SK-N-SH (cell line): ENCODE measurements at regions not wholly inside any gene's neighbourhood (a gene's known extent, or its start where the extent isn't known, plus 50 kb on each side); places are given as distances from the start of the nearest gene placed in this dataset.

Source experiments
- CTCF ChIA-PET: fragments of 300-600, 350-600 bp; formaldehyde crosslinking; extraction: SDS; loops from one replicate; lab custom pipeline; 2021; lab: Yijun Ruan, JAX
- POLR2A ChIA-PET: fragments of 350-600 bp; sonication (Branson Sonifier 250); formaldehyde crosslinking; extraction: SDS; loops from one replicate; lab custom pipeline; 2020; ENCODE audit warnings: antibody characterized with exemption, inconsistent platforms; lab: Yijun Ruan, JAX
- DNase-seq: peaks from one replicate; pipeline ENCODE4 v3.0.0; 2012
- H2AFZ ChIP-seq: fragments of 200-600 bp; sonication (generic); 2 replicates; pipeline ENCODE4 v1.8.1; 2016; ENCODE audit warnings: antibody characterized with exemption, mild to moderate bottlenecking, low read depth
- H3F3A ChIP-seq: fragments of 200-600 bp; sonication (generic); replicated peaks from 2 replicates; pipeline ENCODE3; 2016; ENCODE audit warnings: antibody characterized with exemption, mild to moderate bottlenecking; ENCODE audit not compliant: insufficient read depth
- H3K27ac ChIP-seq, 2 experiments: fragments of 200-500 bp in 1 of 2; fragments of 200-600 bp in 1 of 2; sonication (Bioruptor generic) in 1 of 2; sonication (generic), shearing (Covaris generic) in 1 of 2; 2 replicates each; pipeline versions ENCODE4 v1.5.1 to v1.6.1; 2014 to 2016; ENCODE audit warnings: low read depth in 2 of 2, inconsistent platforms in 1 of 2, low read length in 1 of 2, mild to moderate bottlenecking in 1 of 2, mixed read lengths in 1 of 2
- H3K27me3 ChIP-seq: fragments of 200-600 bp; sonication (generic), shearing (Covaris generic); 2 replicates; pipeline ENCODE4 v1.6.1; 2016; ENCODE audit warnings: mixed run types; ENCODE audit not compliant: insufficient read depth
- H3K36me3 ChIP-seq, 2 experiments: fragments of 200-500 bp in 1 of 2; fragments of 200-600 bp in 1 of 2; sonication (Bioruptor generic) in 1 of 2; sonication (generic) in 1 of 2; replicated peaks in 1 of 2; 2 replicates each; pipeline versions ENCODE3 to v1.5.1; 2014 to 2016; ENCODE audit warnings: low read length in 1 of 2, mild to moderate bottlenecking in 1 of 2; ENCODE audit not compliant: insufficient read depth in 2 of 2, control insufficient read depth in 1 of 2
- H3K4me1 ChIP-seq, 2 experiments: fragments of 200-500 bp in 1 of 2; fragments of 200-600 bp in 1 of 2; sonication (Bioruptor generic) in 1 of 2; sonication (generic), shearing (Covaris generic) in 1 of 2; 2 replicates each; pipeline versions ENCODE4 v1.5.1 to v1.6.1; 2014 to 2016; ENCODE audit warnings: low read depth in 1 of 2, low read length in 1 of 2, mixed run types in 1 of 2; ENCODE audit not compliant: insufficient read depth in 2 of 2, control insufficient read depth in 1 of 2
- H3K4me2 ChIP-seq: fragments of 200-600 bp; sonication (generic), shearing (Covaris generic); 2 replicates; pipeline ENCODE4 v1.6.1; 2017; ENCODE audit warnings: mixed run types
- H3K4me3 ChIP-seq, 2 experiments: fragments of 200-500 bp in 1 of 2; fragments of 200-600 bp in 1 of 2; sonication (Bioruptor generic) in 1 of 2; sonication (generic), shearing (Covaris generic) in 1 of 2; 2 replicates each; pipeline versions ENCODE4 v1.5.1 to v1.8.1; 2014 to 2016; ENCODE audit warnings: low read depth in 2 of 2, inconsistent platforms in 1 of 2, low read length in 1 of 2, mild to moderate bottlenecking in 1 of 2, mixed read lengths in 1 of 2, moderate library complexity in 1 of 2
- H3K79me2 ChIP-seq: fragments of 200-600 bp; sonication (generic); 2 replicates; pipeline ENCODE4 v1.8.1; 2017; ENCODE audit warnings: mild to moderate bottlenecking; ENCODE audit not compliant: insufficient read depth
- H3K9ac ChIP-seq: fragments of 200-600 bp; sonication (generic); 2 replicates; pipeline ENCODE4 v1.6.1; 2017; ENCODE audit warnings: mixed run types
- H3K9me2 ChIP-seq: fragments of 200-600 bp; sonication (generic); 2 replicates; pipeline ENCODE4 v1.6.1; 2017; ENCODE audit warnings: mixed run types
- H3K9me3 ChIP-seq: fragments of 200-600 bp; sonication (generic); 2 replicates; pipeline ENCODE4 v1.6.1; 2017; ENCODE audit warnings: mixed run types, mild to moderate bottlenecking, moderate library complexity
- H4K20me1 ChIP-seq: fragments of 200-600 bp; sonication (generic); 2 replicates; pipeline ENCODE4 v1.6.1; 2017; ENCODE audit warnings: mild to moderate bottlenecking, mixed run types; ENCODE audit not compliant: insufficient read depth
- CHD2 ChIP-seq: fragments of 150-350 bp; IDR thresholded peaks from 2 replicates; pipeline ENCODE4 v1.6.1; 2018; ENCODE audit warnings: low read length; ENCODE audit not compliant: partially characterized antibody
- EZH2phosphoT487 ChIP-seq: fragments of 200-600 bp; sonication (generic); IDR thresholded peaks from 2 replicates; pipeline ENCODE4 v1.6.1; 2017; ENCODE audit warnings: low read depth, mixed run types, mild to moderate bottlenecking, antibody characterized with exemption, moderate library complexity, borderline replicate concordance
- FOXM1 ChIP-seq: IDR thresholded peaks from 2 replicates; pipeline ENCODE4 v1.4.0; 2012; ENCODE audit warnings: low read depth, mild to moderate bottlenecking
- GATA2 ChIP-seq: sonication (generic); formaldehyde crosslinking; IDR thresholded peaks from 2 replicates; pipeline ENCODE4 v1.5.0; 2020; ENCODE audit warnings: mild to moderate bottlenecking, missing genetic modification reagents
- IRF3 ChIP-seq: fragments of 150-350 bp; IDR thresholded peaks from 2 replicates; pipeline ENCODE4 v1.6.1; 2016; ENCODE audit warnings: mild to moderate bottlenecking, low read depth, low read length
- MAX ChIP-seq: IDR thresholded peaks from 2 replicates; pipeline ENCODE4 v1.4.0; 2012; ENCODE audit warnings: low read depth
- MXI1 ChIP-seq: IDR thresholded peaks from 2 replicates; pipeline ENCODE4 v1.6.1; 2012; ENCODE audit warnings: mild to moderate bottlenecking, low read depth, low read length, improper control_type of control experiment
- NRF1 ChIP-seq: IDR thresholded peaks from 2 replicates; pipeline ENCODE4 v1.6.1; 2012; ENCODE audit warnings: low read depth, mild to moderate bottlenecking, low read length
- RAD21 ChIP-seq: IDR thresholded peaks from 2 replicates; pipeline ENCODE4 v1.6.1; 2012; ENCODE audit warnings: mild to moderate bottlenecking, low read length
- RXRA ChIP-seq: IDR thresholded peaks from 2 replicates; pipeline ENCODE4 v1.4.0; 2012; ENCODE audit warnings: low read depth, mild to moderate bottlenecking, borderline replicate concordance
- SIN3A ChIP-seq: IDR thresholded peaks from 2 replicates; pipeline ENCODE4 v1.6.1; 2012; ENCODE audit warnings: low read depth, mild to moderate bottlenecking, low read length, moderate library complexity, borderline replicate concordance
- SMC3 ChIP-seq: IDR thresholded peaks from 2 replicates; pipeline ENCODE4 v1.6.1; 2012; ENCODE audit warnings: low read depth, low read length, improper control_type of control experiment
- TCF12 ChIP-seq: IDR thresholded peaks from 2 replicates; pipeline ENCODE4 v1.4.0; 2012
- USF1 ChIP-seq: IDR thresholded peaks from 2 replicates; pipeline ENCODE4 v1.4.0; 2012; ENCODE audit warnings: low read depth, borderline replicate concordance
- USF2 ChIP-seq: fragments of 150-350 bp; IDR thresholded peaks from 2 replicates; pipeline ENCODE4 v1.6.1; 2017; ENCODE audit warnings: antibody characterized with exemption, low read length, low read depth, borderline replicate concordance
- ZBTB33 ChIP-seq: IDR thresholded peaks from 2 replicates; pipeline ENCODE4 v1.4.0; 2012; ENCODE audit warnings: low read depth, borderline replicate concordance
- WGBS: methylation state at CpG from one replicate; pipeline ENCODE4 v1.1.6; 2017; ENCODE audit warnings: low lambda C conversion rate; 5-methylcytosine and 5-hydroxymethylcytosine counted together

GRCh38 chr2:146252119-146252518, 1592.7 kb upstream of the ACVR2A start:
- CTCF ChIA-PET, result interaction anchor here (1.1 kb wide), 1 partner anchor 499 kb away, joined by 3 read pairs; no protein-coding TSS in a partner anchor
- H3K9ac ChIP-seq, result no peak overlapping the region
- H3F3A ChIP-seq, result no peaks in the 10 kb centered on the region
- DNase-seq, result no peak
- H4K20me1 ChIP-seq, result no peaks in the 10 kb centered on the region
- no peaks in the 10 kb centered on the region; a peak in 1 of 4 replicates for H3K4me1 ChIP-seq
- H3K9me3 ChIP-seq, result no peaks in the 10 kb centered on the region
- TF ChIP-seq RAD21 (no peak), NRF1 (no peak), RXRA (no peak), FOXM1 (no peak), GATA2 (CRISPR knock-in tag) (no peak), CHD2 (no peak), SIN3A (no peak), USF2 (no peak), USF1 (no peak), TCF12 (no peak), EZH2phosphoT487 (no peak), IRF3 (no peak), MAX (no peak), MXI1 (no peak), SMC3 (no peak), ZBTB33 (no peak)
- TF ChIP-seq, all 33 proteins: peak for 0
- Histone ChIP-seq H3K36me3 (no peaks in the 10 kb centered on the region), H3K27ac (no peak overlapping the region), H3K9me2 (no peaks in the 10 kb centered on the region), H3K79me2 (no peaks in the 10 kb centered on the region), H2AFZ (no peak overlapping the region), H3K4me3 (no peak overlapping the region), H3K27me3 (no peaks in the 10 kb centered on the region), H3K4me2 (no peak overlapping the region)
- WGBS, result 57% methylated on average over 2 of the region's 2 CpGs
- POLR2A ChIA-PET, result no interaction called here
